Cardiac fibroblast (primary cell): ENCODE measurements at regions not wholly inside any gene's neighbourhood (a gene's known extent, or its start where the extent isn't known, plus 50 kb on each side); places are given as distances from the start of the nearest gene placed in this dataset.

ENCODE experiments used
- DNase-seq, 2 donors: peaks; one replicate each; pipeline versions ENCODE4 v3.0.0 to v3.0.0-alpha.2; 2010; ENCODE audit warnings: low read depth in 2 of 2
- H3K4me3 ChIP-seq, 2 donors: replicated peaks in 1 of 2; 1 replicate in 1 of 2; 2 replicates in 1 of 2; pipeline ENCODE4 v1.5.1; 2011; ENCODE audit warnings: low read depth in 2 of 2, low read length in 2 of 2, mild to moderate bottlenecking in 2 of 2, moderate library complexity in 1 of 2
- TF ChIP-seq, protein P1 (sequence below): IDR thresholded peaks from one replicate; pipeline ENCODE4 v1.5.1; 2011; ENCODE audit warnings: low read depth, mild to moderate bottlenecking, low read length, inconsistent platforms

DNA sequence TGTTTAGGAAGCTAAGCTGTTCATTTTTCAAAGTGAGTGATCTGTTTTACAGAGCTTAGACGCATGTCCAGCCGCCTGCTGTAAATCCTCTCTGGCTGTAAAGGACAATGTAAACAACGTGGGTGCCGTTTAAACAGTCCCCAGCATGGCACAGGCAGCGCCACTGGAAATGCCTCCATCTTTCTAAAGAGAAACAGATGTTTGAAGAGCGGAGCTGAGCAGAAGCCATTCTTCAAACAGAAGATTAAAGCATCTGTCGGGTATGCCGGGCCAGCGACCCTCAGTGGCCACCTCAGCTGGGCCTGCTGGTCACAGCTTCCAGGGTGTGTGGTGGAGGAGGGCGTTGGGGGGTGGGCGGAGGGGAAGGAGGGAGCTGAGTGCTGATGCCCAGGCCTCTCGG is 138.6 kb downstream of the ERMARD start:
- no peak overlapping the region for H3K4me3 ChIP-seq
- no peak for DNase-seq
- TF ChIP-seq, protein P1, sequence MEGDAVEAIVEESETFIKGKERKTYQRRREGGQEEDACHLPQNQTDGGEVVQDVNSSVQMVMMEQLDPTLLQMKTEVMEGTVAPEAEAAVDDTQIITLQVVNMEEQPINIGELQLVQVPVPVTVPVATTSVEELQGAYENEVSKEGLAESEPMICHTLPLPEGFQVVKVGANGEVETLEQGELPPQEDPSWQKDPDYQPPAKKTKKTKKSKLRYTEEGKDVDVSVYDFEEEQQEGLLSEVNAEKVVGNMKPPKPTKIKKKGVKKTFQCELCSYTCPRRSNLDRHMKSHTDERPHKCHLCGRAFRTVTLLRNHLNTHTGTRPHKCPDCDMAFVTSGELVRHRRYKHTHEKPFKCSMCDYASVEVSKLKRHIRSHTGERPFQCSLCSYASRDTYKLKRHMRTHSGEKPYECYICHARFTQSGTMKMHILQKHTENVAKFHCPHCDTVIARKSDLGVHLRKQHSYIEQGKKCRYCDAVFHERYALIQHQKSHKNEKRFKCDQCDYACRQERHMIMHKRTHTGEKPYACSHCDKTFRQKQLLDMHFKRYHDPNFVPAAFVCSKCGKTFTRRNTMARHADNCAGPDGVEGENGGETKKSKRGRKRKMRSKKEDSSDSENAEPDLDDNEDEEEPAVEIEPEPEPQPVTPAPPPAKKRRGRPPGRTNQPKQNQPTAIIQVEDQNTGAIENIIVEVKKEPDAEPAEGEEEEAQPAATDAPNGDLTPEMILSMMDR: no peak

- no peak overlapping the region for H3K4me3 ChIP-seq
- DNase-seq: no peak
- TF ChIP-seq, protein P1: no peak
These were observed 136.2 kb downstream of the ERMARD start for GRCh38 chr6:169887529-169888140.

- no peak for DNase-seq
- no peak overlapping the region for H3K4me3 ChIP-seq
- TF ChIP-seq, protein P1: no peak
These were observed 135.3 kb downstream of the ERMARD start for GRCh38 chr6:169886631-169887227.

DNA sequence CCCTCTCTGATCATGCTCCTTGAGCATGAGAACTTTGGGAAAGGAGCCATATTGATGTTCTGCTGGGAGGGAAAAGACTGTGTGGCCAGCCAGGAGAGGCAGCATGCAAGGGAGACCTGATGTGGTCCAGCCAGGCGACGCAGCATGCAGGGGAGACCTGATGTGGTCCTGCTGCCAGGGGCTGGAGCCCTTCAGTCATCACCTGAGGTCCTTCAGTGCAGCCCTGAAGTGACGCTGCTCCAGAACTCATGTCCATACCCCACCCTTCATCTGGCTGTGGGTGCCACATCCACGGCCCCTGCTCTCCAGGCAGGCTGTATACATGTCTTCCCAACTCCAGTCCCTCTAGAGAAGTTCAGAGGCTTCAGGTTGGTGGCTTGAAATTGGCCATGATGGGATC is 134.4 kb downstream of the ERMARD start:
- DNase-seq: no peak
- H3K4me3 ChIP-seq: no peak overlapping the region
- TF ChIP-seq, protein P1: no peak

GRCh38 chr6:169885131-169885530 is 133.7 kb downstream of the ERMARD start:
- H3K4me3 ChIP-seq: no peak overlapping the region
- DNase-seq: no peak
- TF ChIP-seq, protein P1: no peak

- DNase-seq: no peak
- TF ChIP-seq, protein P1: no peak
- H3K4me3 ChIP-seq: no peak overlapping the region
These were observed 132.7 kb downstream of the ERMARD start for GRCh38 chr6:169884158-169884557.
